ENCODE measurements at regions not wholly inside any gene's neighbourhood (a gene's known extent, or its start where the extent isn't known, plus 50 kb on each side); places are given as distances from the start of the nearest gene placed in this dataset.

DNA sequence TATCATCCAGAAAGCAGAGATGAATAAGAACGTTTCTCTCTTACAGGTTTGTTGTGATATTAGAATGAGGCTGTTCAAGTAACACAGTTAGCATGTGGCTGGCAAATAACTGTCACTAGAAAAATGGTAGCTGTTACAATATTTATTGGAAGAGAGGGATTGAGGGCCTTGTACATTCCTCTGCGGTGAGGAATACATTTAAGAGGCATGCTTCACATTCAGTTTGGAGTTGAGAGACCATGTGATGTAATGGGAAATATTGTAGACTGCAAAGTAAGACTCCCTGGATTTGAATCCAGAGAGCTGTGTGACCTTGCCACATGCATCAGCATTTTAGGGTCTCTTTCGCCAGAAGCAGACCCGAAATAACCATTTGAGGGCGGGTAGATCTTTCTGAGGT lies 104.8 kb upstream of the KIT start:
- TF ChIP-seq ZNF24 (IDR thresholded peaks at IDR 0.05) (no peak), ZC3H8 (IDR thresholded peaks at IDR 0.05) (no peak), YBX1 (IDR thresholded peaks at IDR 0.05) (no peak), HMG20B (CRISPR knock-in tag; IDR thresholded peaks at IDR 0.05) (no peak), ILK (tag; IDR thresholded peaks at IDR 0.05; ENCODE audit: borderline replicate concordance, low read depth) (no peak), RBM15 (IDR thresholded peaks at IDR 0.05; ENCODE audit: insufficient read depth, low read length) (no peak), CREBBP (IDR thresholded peaks at IDR 0.05; ENCODE audit: low read depth, low read length) (no peak), HOXB6 (CRISPR knock-in tag; IDR thresholded peaks at IDR 0.05; ENCODE audit: borderline replicate concordance) (no peak), CHD4 (IDR thresholded peaks at IDR 0.05; ENCODE audit: insufficient read depth, insufficient replicate concordance, low read depth, low read length, poor library complexity, severe bottlenecking) (no peak), RFX1 (IDR thresholded peaks at IDR 0.05) (no peak), FOXK1 (CRISPR knock-in tag; IDR thresholded peaks at IDR 0.05; ENCODE audit: borderline replicate concordance) (no peak)
- TF ChIP-seq, protein P1, sequence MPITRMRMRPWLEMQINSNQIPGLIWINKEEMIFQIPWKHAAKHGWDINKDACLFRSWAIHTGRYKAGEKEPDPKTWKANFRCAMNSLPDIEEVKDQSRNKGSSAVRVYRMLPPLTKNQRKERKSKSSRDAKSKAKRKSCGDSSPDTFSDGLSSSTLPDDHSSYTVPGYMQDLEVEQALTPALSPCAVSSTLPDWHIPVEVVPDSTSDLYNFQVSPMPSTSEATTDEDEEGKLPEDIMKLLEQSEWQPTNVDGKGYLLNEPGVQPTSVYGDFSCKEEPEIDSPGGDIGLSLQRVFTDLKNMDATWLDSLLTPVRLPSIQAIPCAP (CRISPR knock-in tag; IDR thresholded peaks at IDR 0.05; ENCODE audit: borderline replicate concordance) = no peak
- Histone ChIP-seq H3K4me1 (replicated peaks in 1 of 2; ENCODE audit: control insufficient read depth in 2 of 2, insufficient read depth in 2 of 2, low read length in 2 of 2) (peaks cover 7 to 15% of the 10 kb centered on the region in 2 experiments; a peak in 4 of 5 replicates), H3K9me1 (ENCODE audit: control insufficient read depth, insufficient read depth, low read length) (no peaks in the 10 kb centered on the region), H3K79me2 (ENCODE audit: control insufficient read depth, insufficient read depth, low read length) (no peaks in the 10 kb centered on the region), H3K27me3 (ENCODE audit: control insufficient read depth in 2 of 2, insufficient read depth in 2 of 2, low read length in 2 of 2) (no peaks in the 10 kb centered on the region), H4K20me1 (replicated peaks; ENCODE audit: control insufficient read depth, insufficient read depth, low read length) (no peaks in the 10 kb centered on the region; the same call in 1 of the 2 replicates), H3K4me3 (no peak overlapping the region), H3K9me3 (replicated peaks; ENCODE audit: control insufficient read depth, insufficient read depth, low read depth, low read length) (no peaks in the 10 kb centered on the region), H2AFZ (ENCODE audit: low read depth, low read length) (no peak overlapping the region), H3K4me2 (ENCODE audit: insufficient read depth, low read length) (no peak overlapping the region), H3K36me3 (ENCODE audit: control insufficient read depth, insufficient read depth, low read length) (no peaks in the 10 kb centered on the region), H3K27ac (ENCODE audit: extremely low read depth, low read depth, low read length) (no peak overlapping the region), H3K9ac (ENCODE audit: insufficient read depth in 1 of 2, low read depth in 2 of 2, low read length in 2 of 2) (no peak overlapping the region)
- FAIRE-seq = no peak
- ChIA-PET POLR2A (interaction anchor here (0.6 to 1.7 kb wide), 4 partner anchors 10 to 28 kb away, joined by 3 to 4 read pairs (median 3); no protein-coding TSS in a partner anchor), CTCF (ENCODE audit: low intra/inter-chr PET ratio) (no interaction called here)
- no peak for DNase-seq (ENCODE audit: extremely low read depth in 1 of 4, low spot score in 3 of 4)
- ATAC-seq = no peak
- BruUV-seq (replicated peaks) = no TSS peak
- in situ Hi-C loops (cut with MboI) (no loop called here), intact Hi-C loops (cut with micrococcal nuclease) (no loop called here)
- 59% methylated on average over 5 of the region's 5 CpGs for WGBS (ENCODE audit: insufficient coverage, low coverage, missing lambda C conversion rate)
